Astrocyte (in vitro differentiated cells and primary cell): ENCODE measurements at regions not wholly inside any gene's neighbourhood (a gene's known extent, or its start where the extent isn't known, plus 50 kb on each side); places are given as distances from the start of the nearest gene placed in this dataset.

ENCODE experiments used
- EZH2 ChIP-seq: IDR thresholded peaks from 2 replicates; pipeline ENCODE4 v1.6.1; 2012; ENCODE audit warnings: mild to moderate bottlenecking, low read length, inconsistent platforms; ENCODE audit not compliant: insufficient read depth
- TF ChIP-seq, protein P1 (sequence below): IDR thresholded peaks from 2 replicates; pipeline ENCODE4 v1.5.1; 2011; ENCODE audit warnings: low read depth, mild to moderate bottlenecking, inconsistent platforms, low read length, moderate library complexity; ENCODE audit not compliant: insufficient read depth

DNA sequence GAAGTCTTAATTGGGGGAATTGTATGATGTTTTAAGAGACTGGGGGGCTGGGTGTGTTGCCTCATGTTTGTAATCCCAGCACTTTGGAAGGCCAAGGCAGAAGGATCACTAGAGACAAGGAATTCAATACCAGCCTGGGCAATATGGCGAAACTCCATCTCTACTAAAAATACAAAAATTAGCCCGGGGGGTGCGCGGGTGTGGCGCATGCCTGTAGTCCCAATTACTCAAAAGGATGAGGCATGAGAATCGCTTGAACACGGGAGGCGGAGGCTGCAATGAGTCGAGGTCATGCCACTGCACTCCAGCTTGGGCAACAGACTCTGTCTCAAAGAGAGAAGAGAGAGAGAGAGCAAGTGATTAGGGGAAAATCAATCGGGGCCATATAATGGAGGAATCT is 600.5 kb downstream of the SLC16A7 start:
- TF ChIP-seq, protein P1, sequence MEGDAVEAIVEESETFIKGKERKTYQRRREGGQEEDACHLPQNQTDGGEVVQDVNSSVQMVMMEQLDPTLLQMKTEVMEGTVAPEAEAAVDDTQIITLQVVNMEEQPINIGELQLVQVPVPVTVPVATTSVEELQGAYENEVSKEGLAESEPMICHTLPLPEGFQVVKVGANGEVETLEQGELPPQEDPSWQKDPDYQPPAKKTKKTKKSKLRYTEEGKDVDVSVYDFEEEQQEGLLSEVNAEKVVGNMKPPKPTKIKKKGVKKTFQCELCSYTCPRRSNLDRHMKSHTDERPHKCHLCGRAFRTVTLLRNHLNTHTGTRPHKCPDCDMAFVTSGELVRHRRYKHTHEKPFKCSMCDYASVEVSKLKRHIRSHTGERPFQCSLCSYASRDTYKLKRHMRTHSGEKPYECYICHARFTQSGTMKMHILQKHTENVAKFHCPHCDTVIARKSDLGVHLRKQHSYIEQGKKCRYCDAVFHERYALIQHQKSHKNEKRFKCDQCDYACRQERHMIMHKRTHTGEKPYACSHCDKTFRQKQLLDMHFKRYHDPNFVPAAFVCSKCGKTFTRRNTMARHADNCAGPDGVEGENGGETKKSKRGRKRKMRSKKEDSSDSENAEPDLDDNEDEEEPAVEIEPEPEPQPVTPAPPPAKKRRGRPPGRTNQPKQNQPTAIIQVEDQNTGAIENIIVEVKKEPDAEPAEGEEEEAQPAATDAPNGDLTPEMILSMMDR = no peak
- no peak for TF ChIP-seq EZH2
